ENCODE measurements at regions not wholly inside any gene's neighbourhood (a gene's known extent, or its start where the extent isn't known, plus 50 kb on each side); places are given as distances from the start of the nearest gene placed in this dataset.

DNA sequence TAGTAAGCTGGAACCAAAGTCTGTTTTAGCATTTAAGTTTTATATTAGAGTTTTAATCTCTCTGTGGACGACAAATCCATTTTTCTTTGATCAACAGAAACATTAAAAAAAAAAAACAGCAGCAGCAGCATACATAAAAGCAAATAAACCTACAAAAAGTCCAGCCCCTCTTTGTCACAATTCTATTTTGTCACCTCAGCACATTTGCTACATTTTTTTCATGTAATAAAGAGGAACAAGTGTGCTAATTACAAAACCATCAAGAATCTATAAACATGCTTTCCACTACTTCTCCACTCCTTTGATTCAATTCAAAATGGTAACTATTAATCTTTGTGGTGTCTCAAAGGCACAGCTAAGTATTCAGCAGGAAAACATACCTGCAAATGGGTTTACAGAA is 259.8 kb upstream of the GNAI1 start:
- Histone ChIP-seq H3K36me3 (no peaks in the 10 kb centered on the region), H3K4me1 (ENCODE audit: low read depth) (no peaks in the 10 kb centered on the region), H3K9me3 (ENCODE audit: low read depth) (no peaks in the 10 kb centered on the region), H3K27me3 (no peaks in the 10 kb centered on the region), H3K27ac (no peak overlapping the region), H3K4me3 (no peak overlapping the region)
- DNase-seq (ENCODE audit: low read depth in 1 of 2, low spot score in 1 of 2) = no peak
- TF ChIP-seq, protein P1, sequence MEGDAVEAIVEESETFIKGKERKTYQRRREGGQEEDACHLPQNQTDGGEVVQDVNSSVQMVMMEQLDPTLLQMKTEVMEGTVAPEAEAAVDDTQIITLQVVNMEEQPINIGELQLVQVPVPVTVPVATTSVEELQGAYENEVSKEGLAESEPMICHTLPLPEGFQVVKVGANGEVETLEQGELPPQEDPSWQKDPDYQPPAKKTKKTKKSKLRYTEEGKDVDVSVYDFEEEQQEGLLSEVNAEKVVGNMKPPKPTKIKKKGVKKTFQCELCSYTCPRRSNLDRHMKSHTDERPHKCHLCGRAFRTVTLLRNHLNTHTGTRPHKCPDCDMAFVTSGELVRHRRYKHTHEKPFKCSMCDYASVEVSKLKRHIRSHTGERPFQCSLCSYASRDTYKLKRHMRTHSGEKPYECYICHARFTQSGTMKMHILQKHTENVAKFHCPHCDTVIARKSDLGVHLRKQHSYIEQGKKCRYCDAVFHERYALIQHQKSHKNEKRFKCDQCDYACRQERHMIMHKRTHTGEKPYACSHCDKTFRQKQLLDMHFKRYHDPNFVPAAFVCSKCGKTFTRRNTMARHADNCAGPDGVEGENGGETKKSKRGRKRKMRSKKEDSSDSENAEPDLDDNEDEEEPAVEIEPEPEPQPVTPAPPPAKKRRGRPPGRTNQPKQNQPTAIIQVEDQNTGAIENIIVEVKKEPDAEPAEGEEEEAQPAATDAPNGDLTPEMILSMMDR (IDR thresholded peaks at IDR 0.05; ENCODE audit: low read depth, low read length) = no peak

DNA sequence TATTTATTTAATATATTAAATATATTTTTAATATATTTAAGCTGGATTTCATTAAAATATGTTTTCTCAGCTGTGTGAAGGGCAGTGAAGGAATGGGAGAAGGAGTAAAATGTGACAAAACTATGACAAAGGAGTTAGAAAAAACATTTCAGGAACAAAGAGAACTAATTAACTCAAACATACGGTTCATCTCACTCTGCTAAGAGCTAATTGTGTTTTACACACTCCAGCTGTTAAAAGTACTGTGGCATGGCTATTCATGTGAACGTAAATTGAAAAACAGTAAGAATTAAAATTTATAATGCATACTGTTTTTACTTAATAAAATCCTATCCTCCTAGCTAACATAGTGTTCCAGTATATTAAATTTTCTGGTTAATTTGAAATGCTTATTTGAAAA is 262.5 kb upstream of the GNAI1 start:
- no peaks in the 10 kb centered on the region for H3K4me1 ChIP-seq (ENCODE audit: low read depth)
- TF ChIP-seq, protein P1 (IDR thresholded peaks at IDR 0.05; ENCODE audit: low read depth, low read length) = no peak
- no peaks in the 10 kb centered on the region for H3K36me3 ChIP-seq
- no peaks in the 10 kb centered on the region for H3K27me3 ChIP-seq
- DNase-seq (ENCODE audit: low read depth in 1 of 2, low spot score in 1 of 2) = no peak
- no peak overlapping the region for H3K4me3 ChIP-seq
- H3K9me3 ChIP-seq (ENCODE audit: low read depth) = no peaks in the 10 kb centered on the region
- no peak overlapping the region for H3K27ac ChIP-seq

DNA sequence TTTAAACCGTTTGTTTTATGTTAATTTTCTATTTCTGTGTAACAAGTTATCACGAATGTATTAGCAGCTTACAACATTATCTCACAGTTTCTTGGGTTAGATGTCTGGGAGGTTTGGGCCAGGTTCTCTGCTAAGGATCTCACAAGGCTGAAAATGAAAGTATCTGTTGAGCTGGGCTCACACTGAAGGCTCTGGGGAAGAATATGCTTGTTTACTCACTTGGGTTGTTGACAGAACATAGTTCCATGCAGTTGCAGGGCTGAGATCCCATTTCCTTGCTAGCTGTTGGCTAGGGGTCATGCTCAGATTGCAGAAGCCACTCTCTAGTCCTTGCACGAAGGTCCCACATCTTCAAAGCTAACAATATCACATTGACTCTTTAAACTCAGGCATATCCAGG is 266.6 kb upstream of the GNAI1 start:
- Histone ChIP-seq H3K4me1 (ENCODE audit: low read depth) (no peaks in the 10 kb centered on the region), H3K36me3 (no peaks in the 10 kb centered on the region), H3K4me3 (no peak overlapping the region), H3K9me3 (ENCODE audit: low read depth) (no peaks in the 10 kb centered on the region), H3K27ac (no peak overlapping the region), H3K27me3 (no peaks in the 10 kb centered on the region)
- peak in 1 of 2 donors; percentile 32 for DNase-seq (ENCODE audit: low read depth in 1 of 2, low spot score in 1 of 2)
- TF ChIP-seq, protein P1 (IDR thresholded peaks at IDR 0.05; ENCODE audit: low read depth, low read length) = no peak

DNA sequence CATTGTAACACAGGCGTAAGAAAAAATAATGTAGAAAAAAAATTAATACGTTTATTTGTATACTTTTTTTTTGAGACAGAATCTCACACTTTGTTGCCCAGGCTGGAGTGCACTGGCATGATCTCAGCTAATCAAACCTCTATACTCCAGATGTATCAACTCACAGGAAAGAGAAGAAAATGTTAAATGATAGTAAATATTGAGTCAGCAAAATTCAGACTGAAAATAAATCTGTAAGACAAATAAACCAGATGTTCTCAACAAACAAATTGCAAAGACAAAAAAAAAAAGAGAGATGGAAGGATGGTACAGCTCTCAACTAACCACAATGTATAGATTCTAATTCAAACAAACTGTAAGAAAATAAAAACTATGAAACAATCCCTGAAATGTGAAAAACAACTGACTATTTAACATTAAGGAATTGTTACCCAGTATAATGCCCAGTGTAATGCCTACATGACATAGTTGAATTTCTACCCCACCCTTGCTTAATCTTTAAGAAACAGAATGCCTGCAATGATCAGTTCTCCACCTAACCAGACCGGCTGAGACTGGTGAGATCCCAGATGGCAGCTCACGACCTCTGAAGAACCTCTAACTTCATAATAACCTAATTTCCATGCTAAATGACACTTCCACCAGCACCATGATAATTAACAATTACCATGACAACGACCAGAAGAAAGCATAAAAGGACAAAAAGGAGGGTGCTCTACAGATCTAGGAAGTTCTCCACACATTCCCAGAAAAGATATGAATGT is 272.0 kb upstream of the GNAI1 start:
- Histone ChIP-seq H3K27me3 (no peaks in the 10 kb centered on the region), H3K27ac (no peak overlapping the region), H3K4me1 (ENCODE audit: low read depth) (peaks cover 6% of the 10 kb centered on the region), H3K36me3 (no peaks in the 10 kb centered on the region), H3K9me3 (ENCODE audit: low read depth) (no peaks in the 10 kb centered on the region), H3K4me3 (no peak overlapping the region)
- TF ChIP-seq, protein P1 (IDR thresholded peaks at IDR 0.05; ENCODE audit: low read depth, low read length) = no peak
- DNase-seq (ENCODE audit: low read depth in 1 of 2, low spot score in 1 of 2) = no peak

DNA sequence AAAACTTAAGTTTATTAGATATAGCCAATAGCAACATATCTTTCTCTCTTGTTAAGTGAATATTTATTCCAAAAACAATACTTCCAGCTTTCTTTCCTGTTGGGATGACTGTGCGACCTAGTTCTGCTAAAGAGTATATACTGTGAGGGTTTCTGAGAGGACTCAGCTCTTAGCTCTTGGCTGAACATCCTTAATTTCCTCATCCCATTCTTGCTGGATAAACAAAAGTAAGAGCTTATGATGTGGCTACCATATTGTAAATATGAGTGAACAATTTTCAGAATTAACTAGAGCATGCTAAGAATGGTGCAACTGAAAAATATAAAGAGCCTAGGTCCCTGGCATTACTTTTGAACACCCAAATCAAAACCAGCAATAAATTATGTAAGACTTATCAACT is 279.5 kb upstream of the GNAI1 start:
- no peaks in the 10 kb centered on the region for H3K36me3 ChIP-seq
- H3K4me1 ChIP-seq (ENCODE audit: low read depth) = peaks cover 6% of the 10 kb centered on the region
- no peak overlapping the region for H3K27ac ChIP-seq
- H3K9me3 ChIP-seq (ENCODE audit: low read depth) = no peaks in the 10 kb centered on the region
- no peak overlapping the region for H3K4me3 ChIP-seq
- peak in 1 of 2 donors; percentile 26 for DNase-seq (ENCODE audit: low read depth in 1 of 2, low spot score in 1 of 2)
- H3K27me3 ChIP-seq = no peaks in the 10 kb centered on the region
- TF ChIP-seq, protein P1 (IDR thresholded peaks at IDR 0.05; ENCODE audit: low read depth, low read length) = no peak

All from cardiac muscle cell (in vitro differentiated cells and primary cell).